NCI-H82 treated with DMSO at 0.1 percent for 48 hours (cell line): ENCODE measurements at regions not wholly inside any gene's neighbourhood (a gene's known extent, or its start where the extent isn't known, plus 50 kb on each side); places are given as distances from the start of the nearest gene placed in this dataset.
A peak's percentile ranks its signal among the peaks of the same experiment; 100 is the strongest.

Source experiments
- DNase-seq: peaks from one replicate; lab custom pipeline; 2025; ENCODE audit not compliant: unreplicated experiment; lab: John Stamatoyannopoulos, UW

- DNase-seq = no peak
Observed at GRCh38 chr10:81009296-81009695, 471.6 kb downstream of the SH2D4B start.

- peak; percentile 90 for DNase-seq
Observed at GRCh38 chr10:81013771-81014170, 476.1 kb downstream of the SH2D4B start.

GRCh38 chr10:81019029-81019890 is 481.6 kb downstream of the SH2D4B start:
- peak; percentile 49 for DNase-seq

GRCh38 chr10:81021428-81022129 is 483.9 kb downstream of the SH2D4B start:
- no peak for DNase-seq

- no peak for DNase-seq
Observed at GRCh38 chr10:81026591-81026990, 488.9 kb downstream of the SH2D4B start.

GRCh38 chr10:81027223-81027622 is 489.5 kb downstream of the SH2D4B start:
- no peak for DNase-seq

- no peak for DNase-seq
Observed at GRCh38 chr10:81027706-81028105, 490.0 kb downstream of the SH2D4B start.

GRCh38 chr10:81031774-81032173 is 494.1 kb downstream of the SH2D4B start:
- DNase-seq = no peak

- no peak for DNase-seq
Observed at GRCh38 chr10:81034383-81034782, 496.7 kb downstream of the SH2D4B start.

- no peak for DNase-seq
Observed at GRCh38 chr10:81036257-81036656, 498.6 kb downstream of the SH2D4B start.

- no peak for DNase-seq
Observed at GRCh38 chr10:81040031-81040430, 502.3 kb downstream of the SH2D4B start.

- no peak for DNase-seq
Observed at GRCh38 chr10:81040940-81041339, 503.2 kb downstream of the SH2D4B start.

- DNase-seq = no peak
Observed at GRCh38 chr10:81042647-81043046, 504.9 kb downstream of the SH2D4B start.

GRCh38 chr10:81065474-81065873 is 527.8 kb downstream of the SH2D4B start:
- DNase-seq = no peak

- DNase-seq = no peak
Observed at GRCh38 chr10:81068460-81068859, 530.8 kb downstream of the SH2D4B start.

- no peak for DNase-seq
Observed at GRCh38 chr10:81071087-81071796, 533.5 kb downstream of the SH2D4B start.

- no peak for DNase-seq
Observed at GRCh38 chr10:81073155-81073554, 535.5 kb downstream of the SH2D4B start.

- DNase-seq = peak; percentile 1
Observed at GRCh38 chr10:81081887-81082620, 544.4 kb downstream of the SH2D4B start.

- no peak for DNase-seq
Observed at GRCh38 chr10:81082621-81083376, 545.1 kb downstream of the SH2D4B start.

- DNase-seq = no peak
Observed at GRCh38 chr10:81093056-81093455, 555.4 kb downstream of the SH2D4B start.
